ENCODE measurements at regions not wholly inside any gene's neighbourhood (a gene's known extent, or its start where the extent isn't known, plus 50 kb on each side); places are given as distances from the start of the nearest gene placed in this dataset.

DNA sequence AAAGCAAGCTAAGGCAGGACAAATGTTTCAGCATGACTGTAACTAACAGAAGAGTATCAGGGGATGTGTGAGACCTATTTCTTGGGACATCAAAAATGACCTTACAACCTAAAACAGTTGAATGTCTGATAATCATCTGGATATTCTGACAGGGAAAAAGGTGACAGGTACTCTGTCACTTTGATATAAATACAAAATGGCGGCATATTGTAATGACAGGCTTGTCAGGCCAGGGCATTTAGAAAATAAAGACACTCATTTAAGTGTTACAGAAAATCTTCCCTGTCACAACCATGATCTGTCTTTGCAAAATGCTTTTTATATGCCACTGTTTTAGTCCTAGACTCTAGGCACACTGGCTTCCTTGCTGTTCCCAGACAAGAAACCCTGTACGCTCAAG lies 1033.3 kb upstream of the FLRT2 start:
- no peak for TF ChIP-seq CTCF (IDR thresholded peaks at IDR 0.05)
- TF ChIP-seq POLR2A (IDR thresholded peaks at IDR 0.05) = no peak
